ENCODE measurements at regions not wholly inside any gene's neighbourhood (a gene's known extent, or its start where the extent isn't known, plus 50 kb on each side); places are given as distances from the start of the nearest gene placed in this dataset.

DNA sequence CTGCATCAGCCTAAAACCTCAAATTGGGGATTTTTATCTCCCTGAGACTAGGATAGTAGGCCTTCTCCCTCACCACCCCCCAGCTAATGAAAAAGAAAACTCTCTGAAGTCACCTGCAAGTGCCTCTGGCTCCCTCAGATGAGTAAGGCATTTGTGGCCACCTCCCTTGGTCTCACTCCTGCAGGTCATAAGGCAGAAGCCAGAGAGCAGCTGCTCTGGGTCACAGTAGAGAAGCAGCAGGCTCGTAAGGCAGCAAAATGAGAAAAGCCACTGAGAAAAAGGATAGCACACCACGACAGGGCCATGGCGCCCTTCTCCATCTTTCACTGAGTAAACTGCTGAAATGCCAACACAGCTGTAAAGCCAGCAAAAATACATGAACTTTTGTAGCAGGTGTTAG lies 296.7 kb upstream of the DPH6 start:
- no peak for DNase-seq (ENCODE audit: low read depth in 3 of 3, low spot score in 2 of 3)

DNA sequence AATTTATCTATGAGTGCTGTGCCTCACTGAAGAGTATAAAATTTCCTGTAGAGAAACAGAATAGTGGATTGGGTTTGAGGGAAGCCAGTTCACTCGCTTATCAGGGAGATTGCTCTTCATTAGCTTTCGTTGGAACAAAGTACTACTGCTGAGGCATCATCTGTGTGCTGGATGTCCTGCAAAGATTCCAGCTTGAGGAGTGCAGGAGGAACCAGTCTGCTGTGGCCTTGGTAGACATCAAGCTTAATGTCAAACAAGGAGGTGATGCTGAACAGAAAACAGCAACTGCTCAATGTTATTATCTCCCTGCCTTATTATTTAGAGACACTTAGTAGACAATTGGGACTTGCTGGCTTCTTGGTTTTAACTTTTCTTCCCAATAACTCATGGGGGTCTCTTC lies 297.5 kb upstream of the DPH6 start:
- no peak for DNase-seq (ENCODE audit: low read depth in 3 of 3, low spot score in 2 of 3)

DNA sequence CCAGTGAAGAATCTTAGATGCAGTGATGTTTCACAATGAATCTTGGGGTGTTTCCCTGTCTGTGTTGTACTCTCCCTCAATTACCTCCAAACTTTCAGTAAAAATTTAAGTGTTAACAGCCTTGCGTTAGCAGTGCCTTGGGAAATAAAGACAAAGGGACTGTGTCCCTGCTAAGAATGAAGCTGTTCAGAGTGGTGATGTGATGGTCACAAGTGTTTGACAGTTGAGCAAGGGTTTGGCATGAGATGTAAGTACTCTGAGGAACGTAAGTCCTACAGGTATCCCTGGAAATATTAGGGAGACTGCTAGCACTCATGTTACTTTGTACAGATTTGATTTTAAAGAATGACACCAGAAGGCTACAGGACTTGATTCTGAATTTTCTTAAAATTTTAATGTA lies 304.3 kb upstream of the DPH6 start:
- no peak for DNase-seq (ENCODE audit: low read depth in 3 of 3, low spot score in 2 of 3)

DNA sequence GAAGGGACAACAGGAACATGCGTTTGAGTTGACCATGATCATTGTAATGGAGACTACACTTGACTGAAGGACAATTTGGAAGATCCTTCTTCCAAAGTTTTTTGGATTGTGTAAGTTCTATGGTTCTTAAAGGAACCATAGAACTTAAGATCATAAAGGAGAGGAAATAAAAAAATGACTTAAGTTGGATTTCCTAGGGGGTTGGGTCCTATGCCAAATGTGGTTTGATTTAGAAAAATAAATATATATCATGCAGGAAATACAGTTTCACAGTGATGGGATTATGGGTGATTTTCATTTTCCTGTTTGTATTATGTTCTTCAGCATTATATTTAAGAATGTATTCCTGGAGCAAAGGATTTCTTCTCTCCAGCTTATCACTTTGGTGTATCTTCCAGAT lies 305.5 kb upstream of the DPH6 start:
- no peak for DNase-seq (ENCODE audit: low read depth in 3 of 3, low spot score in 2 of 3)

DNA sequence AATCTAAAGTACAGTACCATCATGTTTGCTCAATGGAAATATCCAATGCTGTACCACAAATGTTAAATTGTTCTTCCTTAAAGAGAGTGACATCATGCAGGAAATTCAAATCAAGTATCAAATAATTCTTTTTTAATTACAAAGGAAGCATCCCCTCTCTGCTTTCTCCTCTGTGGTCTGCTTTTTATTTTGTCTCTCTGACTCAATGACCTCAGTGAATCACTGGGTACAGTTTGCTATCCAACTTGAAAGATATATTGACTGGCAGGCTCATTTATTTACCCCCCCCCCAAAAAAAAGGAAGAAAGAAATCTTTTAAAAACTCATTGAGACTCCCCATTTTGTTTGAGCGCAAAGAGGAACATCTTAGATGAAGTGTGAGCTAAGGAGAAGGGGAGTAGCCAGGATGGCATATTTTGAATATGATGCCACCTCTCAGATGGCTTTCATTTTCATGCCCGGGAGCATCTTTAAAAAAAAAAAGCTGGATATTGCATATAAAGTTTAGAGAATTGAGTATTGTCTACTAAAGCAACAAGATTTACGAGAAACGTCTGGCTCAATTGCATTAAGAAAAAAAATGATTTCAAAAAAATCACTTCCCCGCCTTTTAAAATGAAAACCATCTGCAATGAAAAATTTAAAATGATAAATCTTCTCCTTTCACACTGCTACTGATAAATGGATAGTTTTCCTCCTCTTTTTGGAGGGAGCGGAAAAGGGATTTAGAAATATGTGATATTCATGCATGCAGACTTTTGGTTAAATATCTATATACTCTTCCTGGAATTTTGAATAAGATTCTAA lies 307.1 kb upstream of the DPH6 start:
- DNase-seq (ENCODE audit: low read depth in 3 of 3, low spot score in 2 of 3): no peak

DNA sequence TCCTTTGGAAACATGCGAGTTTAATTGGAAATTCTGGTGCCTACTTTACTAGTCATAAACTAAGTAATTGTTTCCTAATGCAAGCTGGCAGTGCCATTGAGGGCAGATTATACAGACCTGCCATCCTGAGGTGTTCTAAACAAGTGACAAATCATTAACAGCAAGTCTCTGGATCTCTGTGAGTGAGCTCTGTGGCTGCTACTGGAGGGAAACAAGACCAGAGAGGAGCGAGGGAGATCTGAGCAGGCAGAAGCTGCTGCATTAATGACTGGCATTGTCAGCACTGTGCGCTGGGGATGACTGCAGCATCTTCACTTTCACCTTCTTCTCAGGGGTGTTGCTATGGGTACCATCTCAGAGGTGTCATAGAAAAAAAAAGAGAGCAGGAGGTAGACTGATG lies 308.4 kb upstream of the DPH6 start:
- no peak for DNase-seq (ENCODE audit: low read depth in 3 of 3, low spot score in 2 of 3)

DNA sequence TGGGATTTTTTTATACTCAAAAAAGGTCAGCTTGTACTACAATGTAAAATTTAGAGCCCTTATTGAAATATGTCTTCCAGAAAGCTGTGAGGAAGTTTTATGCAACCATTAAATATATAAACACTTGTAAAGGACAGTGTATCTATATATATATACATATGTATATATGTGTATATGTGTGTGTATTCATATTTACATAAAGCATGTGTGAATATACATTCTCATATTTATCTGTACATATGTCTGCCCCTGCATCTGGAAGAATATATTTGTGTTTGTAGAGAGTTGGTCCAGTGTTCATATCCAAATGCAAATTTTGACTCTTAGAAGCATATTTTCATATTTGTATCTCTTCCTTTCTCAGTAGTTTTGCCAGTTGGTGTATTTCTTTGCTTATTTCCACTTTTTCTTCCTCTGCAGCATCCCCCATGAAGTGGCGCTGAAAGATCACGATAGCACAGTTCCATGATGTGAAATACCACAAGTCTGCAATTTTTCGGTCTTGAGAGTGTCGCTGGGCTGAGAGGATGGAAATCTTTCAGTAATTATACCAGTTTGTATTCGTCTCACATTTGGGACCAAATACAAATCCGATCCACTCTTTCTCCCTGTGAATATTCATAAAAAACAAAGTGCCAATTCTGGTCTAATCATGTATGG lies 311.7 kb upstream of the DPH6 start:
- no peak for DNase-seq (ENCODE audit: low read depth in 3 of 3, low spot score in 2 of 3)

DNA sequence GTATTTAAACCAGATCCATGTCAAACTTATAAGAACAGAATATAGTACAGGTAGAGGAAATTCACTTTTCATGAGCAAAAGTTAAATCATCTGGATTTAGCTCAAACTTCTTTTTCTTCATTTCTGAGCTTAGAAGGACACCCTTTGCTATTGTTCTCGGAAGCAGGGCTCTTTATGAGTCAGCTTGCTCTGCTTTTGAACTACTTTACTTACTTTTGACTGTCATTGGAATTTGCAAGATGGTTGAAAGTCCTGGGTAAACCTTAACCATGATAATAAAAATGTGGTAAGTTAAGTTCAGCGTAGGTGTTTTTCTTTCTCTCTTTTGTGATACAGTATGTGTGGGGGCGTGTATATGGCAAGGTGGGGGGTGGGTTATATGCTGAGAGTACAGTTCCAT lies 312.7 kb upstream of the DPH6 start:
- no peak for DNase-seq (ENCODE audit: low read depth in 3 of 3, low spot score in 2 of 3)

DNA sequence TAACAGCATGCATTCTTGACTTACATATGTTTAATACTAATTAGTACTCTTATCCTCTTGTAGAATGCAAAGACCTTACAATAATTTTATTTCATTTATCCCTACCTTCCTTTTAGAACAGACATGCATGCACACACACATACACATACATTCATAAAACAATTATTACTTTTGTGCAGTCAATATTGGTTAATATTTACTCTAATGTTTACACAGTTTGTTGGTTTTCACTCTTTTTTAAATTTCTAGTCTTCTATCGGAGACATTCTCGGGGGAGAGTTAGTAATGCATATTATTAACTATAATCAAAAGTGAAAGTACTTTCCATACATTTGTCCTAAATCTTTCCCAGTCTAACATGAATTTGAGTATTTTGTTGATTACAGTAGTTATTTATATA lies 317.7 kb upstream of the DPH6 start:
- no peak for DNase-seq (ENCODE audit: low read depth in 3 of 3, low spot score in 2 of 3)

DNA sequence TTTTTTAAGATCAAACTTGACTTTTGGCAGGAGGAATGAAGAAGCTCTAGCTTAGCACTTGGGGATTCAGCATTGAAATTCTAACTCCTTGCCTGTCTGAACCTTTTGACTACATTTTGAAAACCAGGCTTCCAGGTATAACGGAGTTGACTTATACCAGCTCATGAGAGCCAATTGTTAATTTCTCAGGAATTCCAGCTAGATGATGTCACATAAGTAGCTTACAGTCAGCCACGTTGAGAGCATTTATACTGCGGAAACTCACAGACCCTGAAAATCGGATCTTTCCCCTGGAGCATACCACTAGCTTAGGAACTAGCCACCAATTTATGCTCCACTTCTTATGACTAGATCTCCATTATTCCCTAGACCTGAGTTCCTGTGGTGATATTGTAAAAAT lies 321.4 kb upstream of the DPH6 start:
- no peak for DNase-seq (ENCODE audit: low read depth in 3 of 3, low spot score in 2 of 3)

DNA sequence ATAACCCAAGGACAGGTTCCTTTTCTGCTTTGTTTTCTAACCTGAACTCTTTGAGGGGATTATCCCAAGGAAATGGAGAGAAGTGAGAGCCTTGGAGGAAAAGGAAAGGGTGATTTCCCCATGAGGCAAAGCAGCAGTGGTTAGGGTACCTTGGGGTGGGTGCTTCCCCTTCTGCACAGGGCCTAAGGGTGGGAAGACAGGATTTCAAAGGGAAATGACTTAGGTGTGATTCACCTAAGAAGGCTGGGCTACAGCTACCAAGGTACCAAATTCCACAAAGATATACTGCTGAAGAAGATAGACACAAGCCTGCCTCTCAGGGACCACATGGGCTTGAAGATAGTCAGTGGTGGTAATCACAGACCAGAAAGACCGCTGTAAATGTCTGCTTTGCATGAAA lies 325.3 kb upstream of the DPH6 start:
- DNase-seq (ENCODE audit: low read depth in 3 of 3, low spot score in 2 of 3): no peak

DNA sequence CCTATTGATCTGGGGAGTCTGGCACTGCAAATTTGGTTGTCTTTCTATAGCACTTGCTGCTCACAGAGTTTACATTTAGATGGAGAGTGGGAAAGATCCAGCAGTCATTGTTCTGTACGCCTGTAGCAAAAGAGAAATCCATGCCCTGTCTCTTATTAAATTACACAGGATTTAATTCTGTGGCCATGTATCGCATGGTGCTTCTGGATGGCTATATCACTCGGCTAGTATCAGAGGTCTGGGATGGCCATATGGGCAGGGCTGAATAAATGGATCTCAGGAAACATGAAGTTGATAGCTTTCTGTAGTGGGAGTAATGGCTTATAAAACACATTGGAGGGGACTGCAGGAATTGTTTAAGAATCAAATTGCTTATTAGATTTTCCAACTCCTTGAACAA lies 325.8 kb upstream of the DPH6 start:
- DNase-seq (ENCODE audit: low read depth in 3 of 3, low spot score in 2 of 3): no peak

DNA sequence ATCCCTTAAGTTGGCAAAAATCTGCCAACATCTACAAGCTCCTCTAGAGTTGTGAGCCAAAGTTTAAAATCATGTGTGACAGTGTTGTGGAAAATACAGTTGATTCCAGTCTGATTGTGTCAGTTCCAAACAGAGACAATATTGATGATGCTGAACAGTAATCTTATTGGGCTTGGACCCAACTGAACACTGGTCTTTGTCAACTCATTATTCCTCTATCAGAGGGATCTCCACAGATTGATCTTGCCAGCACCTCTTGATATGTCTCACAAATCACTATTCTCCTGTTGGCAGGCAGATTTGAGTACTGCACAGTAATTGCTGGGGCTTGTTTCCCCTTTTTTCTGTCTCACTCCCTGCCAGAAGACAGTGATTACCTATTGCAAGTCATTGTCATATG lies 326.6 kb upstream of the DPH6 start:
- DNase-seq (ENCODE audit: low read depth in 3 of 3, low spot score in 2 of 3): no peak

DNA sequence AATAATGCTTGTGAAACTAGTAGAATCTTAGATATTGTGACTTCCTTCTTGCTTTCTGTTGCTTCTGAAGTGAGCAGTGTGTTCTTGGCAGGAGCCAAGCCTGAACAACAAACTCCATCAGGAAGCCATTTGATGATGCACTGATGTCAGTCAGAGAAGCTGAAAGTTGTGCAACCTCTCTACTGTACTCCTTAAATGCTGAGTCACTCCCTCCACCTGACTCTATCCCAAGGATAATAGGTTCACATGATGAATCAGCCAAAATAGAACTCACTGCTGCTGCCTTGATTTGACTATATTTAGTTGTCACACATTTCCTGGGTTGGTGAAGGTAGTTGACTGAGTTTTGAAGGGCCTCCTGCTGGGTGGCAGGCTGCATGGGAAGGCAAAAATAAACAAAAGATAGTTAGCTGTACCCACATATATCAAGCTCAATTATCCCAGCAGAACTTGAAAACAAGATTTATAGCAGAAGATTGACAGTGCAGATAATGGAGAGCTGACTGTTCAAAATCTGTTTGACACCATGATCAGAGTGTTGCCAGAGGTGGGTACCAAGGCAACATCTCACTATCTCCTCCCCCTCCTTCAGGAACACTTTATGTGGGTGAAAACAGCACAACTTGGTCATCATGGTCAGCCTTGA lies 328.4 kb upstream of the DPH6 start:
- DNase-seq (ENCODE audit: low read depth in 3 of 3, low spot score in 2 of 3): no peak

DNA sequence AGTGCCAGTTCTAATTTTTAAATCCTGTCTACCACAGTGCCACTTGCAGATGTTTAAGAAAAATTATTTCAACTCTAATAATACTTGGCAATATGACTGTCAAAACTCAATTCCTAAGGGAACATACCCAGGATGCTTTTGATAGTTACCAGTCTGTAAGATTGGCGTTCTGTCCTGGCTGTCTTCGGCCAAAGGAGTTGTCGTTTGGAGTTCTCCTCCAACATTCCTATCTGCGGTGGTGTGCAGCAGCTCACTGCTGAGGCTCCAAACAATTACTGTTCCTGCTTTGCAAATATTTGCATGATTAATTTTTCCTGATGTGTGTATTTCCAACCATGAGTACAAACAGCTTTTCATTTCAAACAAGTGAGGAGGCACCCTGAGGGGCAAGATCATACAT lies 330.8 kb upstream of the DPH6 start:
- no peak for DNase-seq (ENCODE audit: low read depth in 3 of 3, low spot score in 2 of 3)

DNA sequence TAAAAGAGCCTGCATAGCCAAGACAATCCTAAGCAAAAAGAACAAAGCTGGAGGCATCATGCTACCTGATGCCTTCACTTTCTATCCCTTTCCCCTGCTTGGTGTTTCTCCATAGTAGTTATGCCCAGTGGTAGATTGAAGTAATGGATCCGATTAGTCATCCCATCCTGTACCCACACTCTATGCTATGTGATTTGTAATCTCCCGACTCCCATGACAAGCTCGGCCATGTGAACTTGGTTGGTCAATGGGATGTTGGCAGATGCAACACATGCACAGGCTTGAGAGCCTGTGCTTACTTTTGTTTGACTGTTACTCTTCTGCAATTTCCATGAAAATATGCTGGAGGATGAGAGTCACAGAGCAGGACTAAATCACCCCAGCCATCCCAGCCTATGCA lies 334.9 kb upstream of the DPH6 start:
- no peak for DNase-seq (ENCODE audit: low read depth in 3 of 3, low spot score in 2 of 3)

DNA sequence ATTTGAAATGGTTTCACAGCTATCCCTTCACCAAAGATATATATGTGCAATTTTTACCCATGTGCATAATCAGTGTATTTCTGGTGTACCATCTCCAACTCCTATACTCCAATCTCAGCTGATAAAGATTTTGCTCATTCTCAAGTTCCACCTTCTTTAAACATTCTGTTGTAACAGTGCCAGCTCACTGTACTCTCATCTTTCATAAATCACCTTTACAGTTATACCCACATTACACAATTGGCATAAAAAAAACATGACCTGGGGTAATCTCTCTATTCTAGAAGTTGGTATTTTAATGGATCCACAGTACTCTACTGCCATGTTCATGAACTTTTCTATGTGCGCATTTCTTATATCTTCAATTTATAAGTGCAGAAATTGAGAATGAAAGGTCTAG lies 339.9 kb upstream of the DPH6 start:
- no peak for DNase-seq (ENCODE audit: low read depth in 3 of 3, low spot score in 2 of 3)

DNA sequence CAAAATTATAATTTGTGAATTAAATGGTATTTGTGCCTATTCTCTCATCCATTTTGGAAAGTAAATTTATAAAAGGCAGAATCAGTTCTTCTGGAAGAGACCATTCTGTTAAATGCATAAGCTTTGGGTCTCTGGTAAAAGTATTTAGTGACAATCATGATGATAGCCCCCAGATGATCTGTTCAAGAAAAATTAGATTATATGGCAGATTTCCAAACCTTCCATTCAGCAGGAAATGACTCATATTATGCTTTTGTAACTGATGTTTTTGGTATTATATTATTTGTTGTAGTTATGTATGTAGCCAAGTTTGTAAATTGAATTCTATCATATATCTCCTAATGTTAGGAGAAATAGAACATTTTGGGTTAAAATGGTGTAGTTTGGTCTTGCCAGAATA lies 340.8 kb upstream of the DPH6 start:
- no peak for DNase-seq (ENCODE audit: low read depth in 3 of 3, low spot score in 2 of 3)

DNA sequence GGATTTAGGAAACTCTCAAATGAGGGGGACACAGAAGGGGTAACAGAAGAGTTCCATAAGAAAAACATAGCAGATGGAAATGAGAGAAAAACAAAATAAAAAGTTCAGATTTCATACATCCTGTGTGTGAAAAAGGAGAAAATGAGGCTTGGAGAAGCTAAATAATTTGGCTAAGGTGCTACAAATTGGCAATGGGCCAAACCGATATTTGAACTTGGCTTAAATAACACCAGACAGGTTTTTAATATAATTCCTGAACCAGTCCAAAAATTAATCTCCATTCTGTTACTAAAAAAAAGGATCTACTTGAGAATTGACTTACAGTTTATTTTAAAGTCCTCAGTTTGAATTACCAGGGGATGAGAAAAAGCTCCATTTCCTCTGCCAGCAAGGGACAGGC lies 342.9 kb upstream of the DPH6 start:
- no peak for DNase-seq (ENCODE audit: low read depth in 3 of 3, low spot score in 2 of 3)

DNA sequence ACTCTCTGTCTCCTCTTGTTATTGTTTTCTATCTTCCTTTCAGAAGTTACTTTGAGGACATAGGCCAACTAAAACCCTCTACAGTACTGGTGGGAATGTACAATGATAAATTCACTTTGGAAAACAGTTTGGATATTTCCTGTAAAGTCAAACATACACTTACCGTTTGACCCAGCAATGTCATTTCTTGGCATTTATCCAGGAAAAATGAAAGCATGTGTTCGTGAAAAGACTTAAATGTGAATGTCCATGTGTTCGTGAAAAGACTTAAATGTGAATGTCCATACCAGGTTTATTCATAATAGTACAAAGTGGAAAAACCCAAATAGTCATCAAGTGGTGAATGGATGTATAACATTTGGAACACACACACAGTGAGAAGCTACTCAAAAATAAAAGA lies 361.5 kb upstream of the DPH6 start:
- DNase-seq (ENCODE audit: low read depth in 3 of 3, low spot score in 2 of 3): no peak

DNA sequence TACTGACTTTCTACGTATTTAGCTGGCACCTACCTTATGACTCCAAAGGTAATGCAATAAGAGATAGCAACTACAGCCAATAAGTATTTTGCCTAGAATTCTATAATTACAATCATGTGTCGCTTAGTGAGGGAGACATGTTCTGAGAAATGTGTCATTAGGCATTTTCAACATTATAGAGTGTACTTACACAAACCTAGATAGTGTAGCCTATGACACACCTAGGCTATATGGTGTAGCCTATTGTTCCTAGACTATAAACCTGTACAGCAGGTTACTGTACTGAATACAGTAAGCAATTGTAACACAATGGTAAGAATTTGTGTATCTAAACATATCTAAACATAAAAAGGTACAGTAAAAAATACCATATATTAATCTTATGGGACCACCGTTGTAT lies 363.4 kb upstream of the DPH6 start:
- no peak for DNase-seq (ENCODE audit: low read depth in 3 of 3, low spot score in 2 of 3)

DNA sequence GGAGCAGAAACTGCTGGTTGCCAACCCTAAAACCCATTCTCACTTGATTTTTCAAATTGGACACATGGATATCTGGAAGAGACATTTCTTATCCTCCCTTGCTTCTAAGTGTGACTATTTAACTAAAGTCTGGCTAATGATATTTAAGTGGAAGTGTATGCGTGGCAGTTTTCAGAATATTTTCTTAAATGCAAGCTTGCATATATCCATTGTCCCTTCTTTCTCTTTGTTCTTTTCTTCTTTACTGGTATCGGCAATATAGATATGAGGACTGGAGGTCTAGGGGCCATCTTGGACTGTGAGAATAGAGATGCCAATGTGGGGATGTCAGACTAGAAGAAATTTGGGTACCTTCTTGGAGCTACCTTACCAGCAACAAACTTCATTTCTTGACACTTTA lies 364.3 kb upstream of the DPH6 start:
- DNase-seq (ENCODE audit: low read depth in 3 of 3, low spot score in 2 of 3): no peak
